Gastroesophageal sphincter (tissue), 3 donors: ENCODE measurements at regions not wholly inside any gene's neighbourhood (a gene's known extent, or its start where the extent isn't known, plus 50 kb on each side); places are given as distances from the start of the nearest gene placed in this dataset.

ENCODE experiments used
- POLR2A ChIP-seq, 2 donors: fragments of 450-650 bp; IDR thresholded peaks; one replicate each; pipeline ENCODE4 v1.6.1; 2017; ENCODE audit warnings: antibody characterized with exemption in 2 of 2, mild to moderate bottlenecking in 2 of 2, moderate library complexity in 1 of 2
- POLR2AphosphoS5 ChIP-seq: sonication (generic); formaldehyde crosslinking; IDR thresholded peaks from one replicate; pipeline ENCODE4 v1.6.1; 2017; ENCODE audit warnings: antibody characterized with exemption
- TF ChIP-seq, protein P1 (sequence below), 4 experiments: fragments of 200-600 bp in 2 of 4; fragments of 450-650 bp in 2 of 4; sonication (generic) in 1 of 4; IDR thresholded peaks; one replicate each; pipeline ENCODE4 v1.5.1; 2017 to 2019; ENCODE audit warnings: antibody characterized with exemption in 4 of 4, mild to moderate bottlenecking in 2 of 4, moderate library complexity in 2 of 4

GRCh38 chr1:219041141-219041540 is 132.5 kb upstream of the LYPLAL1 start:
- TF ChIP-seq, protein P1, sequence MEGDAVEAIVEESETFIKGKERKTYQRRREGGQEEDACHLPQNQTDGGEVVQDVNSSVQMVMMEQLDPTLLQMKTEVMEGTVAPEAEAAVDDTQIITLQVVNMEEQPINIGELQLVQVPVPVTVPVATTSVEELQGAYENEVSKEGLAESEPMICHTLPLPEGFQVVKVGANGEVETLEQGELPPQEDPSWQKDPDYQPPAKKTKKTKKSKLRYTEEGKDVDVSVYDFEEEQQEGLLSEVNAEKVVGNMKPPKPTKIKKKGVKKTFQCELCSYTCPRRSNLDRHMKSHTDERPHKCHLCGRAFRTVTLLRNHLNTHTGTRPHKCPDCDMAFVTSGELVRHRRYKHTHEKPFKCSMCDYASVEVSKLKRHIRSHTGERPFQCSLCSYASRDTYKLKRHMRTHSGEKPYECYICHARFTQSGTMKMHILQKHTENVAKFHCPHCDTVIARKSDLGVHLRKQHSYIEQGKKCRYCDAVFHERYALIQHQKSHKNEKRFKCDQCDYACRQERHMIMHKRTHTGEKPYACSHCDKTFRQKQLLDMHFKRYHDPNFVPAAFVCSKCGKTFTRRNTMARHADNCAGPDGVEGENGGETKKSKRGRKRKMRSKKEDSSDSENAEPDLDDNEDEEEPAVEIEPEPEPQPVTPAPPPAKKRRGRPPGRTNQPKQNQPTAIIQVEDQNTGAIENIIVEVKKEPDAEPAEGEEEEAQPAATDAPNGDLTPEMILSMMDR (IDR thresholded peaks at IDR 0.05): no peak
- TF ChIP-seq POLR2A (IDR thresholded peaks at IDR 0.05) (no peak), POLR2AphosphoS5 (no peak)
